Hindlimb muscle (tissue), 1 donor: ENCODE measurements at regions not wholly inside any gene's neighbourhood (a gene's known extent, or its start where the extent isn't known, plus 50 kb on each side); places are given as distances from the start of the nearest gene placed in this dataset.
"Not testable (repeated sequence)": the region's sequence is repeated elsewhere in the genome, so short reads cannot be mapped to it uniquely, and the experiment has no call there.

Source experiments
- DNase-seq: peaks from one replicate; pipeline ENCODE4 v3.0.0-alpha.2; 2013

- DNase-seq, result no peak
Observed at GRCh38 chr6:98339506-98339905, 494.9 kb upstream of the POU3F2 start.

DNA sequence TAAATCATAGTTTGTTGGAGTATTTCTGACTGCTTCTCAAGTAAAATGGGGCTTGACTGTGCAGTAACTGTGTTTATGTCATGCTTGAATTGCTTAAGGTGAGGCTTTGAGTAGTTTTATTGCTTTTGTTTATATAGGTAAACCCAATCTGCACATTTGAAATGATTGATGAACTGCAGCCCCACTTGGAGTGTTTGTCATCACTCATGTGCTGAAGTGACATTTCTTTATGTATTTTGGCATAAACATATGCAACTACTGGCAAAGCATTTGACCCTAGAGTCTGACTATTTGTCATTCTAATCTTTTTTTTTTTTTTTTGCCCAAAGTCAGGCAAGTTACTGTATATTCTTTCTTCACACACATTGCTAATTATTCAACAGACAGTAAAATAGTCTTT lies 491.4 kb upstream of the POU3F2 start:
- no peak for DNase-seq

DNA sequence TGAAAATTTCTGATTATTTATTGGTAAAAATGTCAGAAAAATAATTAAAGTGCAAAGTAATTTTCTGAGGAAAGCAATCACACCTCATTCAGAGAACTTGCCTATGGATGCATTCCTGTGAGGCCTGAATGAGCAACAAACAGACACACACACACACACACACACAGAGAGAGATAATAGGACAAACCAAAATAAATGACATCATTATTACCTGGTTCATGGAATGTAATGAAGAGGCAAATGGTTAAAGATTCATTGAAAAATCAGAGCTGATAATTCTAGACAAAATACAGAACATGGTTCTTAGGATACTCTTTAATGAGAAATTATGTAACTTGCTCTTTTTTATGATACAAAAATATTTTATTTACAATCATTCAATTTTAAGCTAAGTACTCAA lies 490.6 kb upstream of the POU3F2 start:
- no peak for DNase-seq

DNA sequence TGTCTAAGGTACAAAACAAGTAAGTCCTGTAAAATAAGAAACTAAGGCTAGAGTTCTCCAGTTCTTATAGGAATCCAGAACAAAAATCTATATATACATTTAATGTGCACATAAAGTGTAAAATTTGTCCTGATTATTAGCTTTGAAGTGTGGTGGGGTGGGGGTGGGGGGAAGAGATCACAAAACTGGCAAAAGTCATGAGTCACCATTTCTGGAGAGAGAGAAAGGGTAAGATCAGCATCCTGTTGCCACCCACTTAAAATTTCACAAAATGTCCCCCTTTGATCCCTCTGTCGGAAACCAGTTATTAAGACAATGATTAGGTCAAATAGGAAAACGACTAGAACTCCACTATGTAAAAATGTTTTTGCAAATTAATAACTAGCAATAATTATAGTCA lies 482.0 kb upstream of the POU3F2 start:
- no peak for DNase-seq

DNA sequence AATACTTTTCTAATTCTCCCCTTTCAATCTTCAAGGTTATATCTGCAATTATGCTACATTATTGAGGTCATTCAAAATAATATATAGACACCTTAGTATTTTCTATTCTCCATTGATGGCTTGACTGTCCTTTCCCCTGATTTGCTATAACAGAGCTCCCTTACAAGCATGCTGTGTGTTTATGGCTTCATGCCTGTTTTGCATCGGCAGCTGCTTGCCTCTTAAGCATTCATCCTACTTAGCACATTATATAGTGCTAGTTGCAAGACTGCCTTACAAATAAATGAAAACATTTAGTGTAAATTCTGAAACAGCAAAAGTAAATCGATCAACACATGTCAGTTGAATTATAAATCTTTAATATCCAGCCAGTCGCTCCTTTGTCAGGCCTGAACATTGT lies 476.2 kb upstream of the POU3F2 start:
- DNase-seq, result no peak

DNA sequence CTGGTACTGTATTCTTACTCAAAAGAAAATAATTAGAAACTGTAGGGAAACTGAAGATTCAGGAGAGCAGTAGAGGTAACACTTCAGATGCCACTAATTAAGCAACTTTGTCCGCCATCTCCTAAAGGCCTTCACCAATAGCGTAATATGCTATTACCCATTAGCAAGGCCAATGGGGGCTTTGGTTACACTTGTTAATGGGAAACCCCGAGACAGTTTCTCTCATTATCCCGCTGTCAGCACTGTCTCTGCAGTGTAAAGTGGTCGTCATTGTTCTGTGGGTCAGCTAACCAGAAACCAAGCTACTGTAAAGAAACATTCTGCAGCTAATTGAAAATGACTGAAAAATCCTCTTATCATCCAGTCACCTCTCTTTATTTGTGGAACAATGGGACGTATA lies 468.0 kb upstream of the POU3F2 start:
- no peak for DNase-seq

- no peak for DNase-seq
Observed at GRCh38 chr6:98380589-98380988, 453.8 kb upstream of the POU3F2 start.

- no peak for DNase-seq
Observed at GRCh38 chr6:98382246-98382645, 452.1 kb upstream of the POU3F2 start.

- DNase-seq, result no peak
Observed at GRCh38 chr6:98384334-98384733, 450.0 kb upstream of the POU3F2 start.

DNA sequence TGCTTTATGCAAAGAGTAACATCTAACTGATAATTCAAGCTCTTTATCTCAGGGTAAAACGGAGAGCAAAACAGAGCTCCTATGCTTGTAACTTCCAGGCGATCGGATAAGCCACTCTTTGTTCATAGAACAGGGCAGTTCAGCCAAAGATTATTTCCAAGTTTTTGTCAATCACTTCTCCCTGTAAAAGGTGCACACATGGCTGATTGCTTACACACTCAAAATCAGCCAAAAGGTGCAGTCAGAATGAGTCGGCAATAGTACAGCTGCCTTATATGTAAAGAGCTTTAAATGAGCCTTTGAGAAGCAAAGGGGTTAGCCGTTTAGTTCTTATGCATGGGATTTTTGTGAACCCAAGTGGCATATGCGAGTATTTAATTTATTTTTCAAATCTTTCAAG lies 449.6 kb upstream of the POU3F2 start:
- DNase-seq, result no peak

- DNase-seq, result no peak
Observed at GRCh38 chr6:98395610-98396166, 438.7 kb upstream of the POU3F2 start.

DNA sequence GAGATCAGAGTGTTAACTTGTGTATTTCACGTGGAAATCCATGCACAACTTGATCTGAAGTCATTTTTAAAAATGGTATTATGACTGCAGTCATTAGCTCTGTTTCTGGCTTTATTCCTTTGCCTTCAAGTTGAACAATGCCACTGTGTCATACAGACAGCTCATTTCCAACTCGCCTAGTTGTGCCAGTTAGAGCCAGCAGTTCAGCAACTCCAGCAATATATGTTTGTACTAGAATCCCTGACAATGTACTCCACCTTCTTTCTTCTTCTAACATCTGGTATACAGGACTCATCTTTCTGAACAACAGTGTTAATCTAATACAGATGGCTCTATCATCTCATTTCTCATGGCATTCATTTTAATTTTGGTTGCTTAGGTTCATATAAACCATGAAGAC lies 418.3 kb upstream of the POU3F2 start:
- DNase-seq, result no peak

DNA sequence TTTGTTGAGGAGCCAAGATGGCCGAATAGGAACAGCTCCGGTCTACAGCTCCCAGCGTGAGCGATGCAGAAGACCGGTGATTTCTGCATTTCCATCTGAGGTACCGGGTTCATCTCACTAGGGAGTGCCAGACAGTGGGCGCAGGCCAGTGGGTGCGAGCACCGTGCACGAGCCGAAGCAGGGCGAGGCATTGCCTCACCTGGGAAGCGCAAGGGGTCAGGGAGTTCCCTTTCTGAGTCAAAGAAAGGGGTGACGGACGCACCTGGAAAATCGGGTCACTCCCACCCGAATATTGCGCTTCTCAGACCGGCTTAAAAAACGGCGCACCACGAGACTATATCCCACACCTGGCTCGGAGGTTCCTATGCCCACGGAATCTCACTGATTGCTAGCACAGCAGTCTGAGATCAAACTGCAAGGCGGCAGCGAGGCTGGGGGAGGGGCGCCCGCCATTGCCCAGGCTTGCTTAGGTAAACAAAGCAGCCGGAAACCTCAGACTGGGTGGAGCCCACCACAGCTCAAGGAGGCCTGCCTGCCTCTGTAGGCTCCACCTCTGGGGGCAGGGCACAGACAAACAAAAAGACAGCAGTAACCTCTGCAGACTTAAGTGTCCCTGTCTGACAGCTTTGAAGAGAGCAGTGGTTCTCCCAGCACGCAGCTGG lies 417.7 kb upstream of the POU3F2 start:
- DNase-seq, result not testable (repeated sequence)

GRCh38 chr6:98433325-98434056 lies 400.9 kb upstream of the POU3F2 start:
- no peak for DNase-seq

GRCh38 chr6:98443633-98444032 lies 390.7 kb upstream of the POU3F2 start:
- no peak for DNase-seq

DNA sequence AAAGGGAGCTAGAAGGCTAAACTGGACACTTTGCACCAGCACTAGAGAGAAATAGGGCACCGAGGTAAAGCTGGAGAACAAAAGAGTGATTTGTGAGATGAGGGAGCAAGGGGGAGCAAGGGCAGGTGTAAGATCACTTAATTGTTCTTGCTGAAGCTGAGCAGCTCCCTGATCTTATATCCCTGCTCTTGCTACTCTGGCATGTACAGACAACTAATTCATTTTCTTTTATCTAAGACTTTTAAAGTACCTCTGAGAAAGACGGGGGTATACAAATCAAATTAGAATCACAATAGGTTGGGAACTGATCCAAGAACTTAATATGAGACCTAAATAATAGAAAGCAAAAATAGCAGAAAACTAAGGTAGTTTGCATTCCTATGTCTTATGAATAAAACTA lies 381.7 kb upstream of the POU3F2 start:
- no peak for DNase-seq

GRCh38 chr6:98454809-98455322 lies 379.5 kb upstream of the POU3F2 start:
- no peak for DNase-seq

DNA sequence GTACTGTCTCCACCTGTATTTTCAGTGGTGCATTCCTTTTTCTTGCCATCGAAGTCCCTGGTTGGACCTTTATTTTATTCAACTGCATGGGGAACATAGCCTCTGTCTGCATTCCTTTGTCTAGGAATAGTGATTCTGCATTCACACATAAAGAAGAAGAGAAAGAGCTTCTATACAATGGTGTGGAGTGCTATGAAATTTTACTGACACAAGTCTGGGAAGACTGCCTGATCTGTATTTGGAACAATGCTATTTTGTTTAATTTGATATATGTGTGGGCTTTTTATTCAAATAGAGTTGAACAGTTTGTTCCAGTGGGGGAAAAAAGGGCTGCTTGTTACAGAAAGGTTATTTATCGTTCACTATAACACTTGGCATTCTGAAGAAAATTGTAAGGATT lies 375.7 kb upstream of the POU3F2 start:
- no peak for DNase-seq

DNA sequence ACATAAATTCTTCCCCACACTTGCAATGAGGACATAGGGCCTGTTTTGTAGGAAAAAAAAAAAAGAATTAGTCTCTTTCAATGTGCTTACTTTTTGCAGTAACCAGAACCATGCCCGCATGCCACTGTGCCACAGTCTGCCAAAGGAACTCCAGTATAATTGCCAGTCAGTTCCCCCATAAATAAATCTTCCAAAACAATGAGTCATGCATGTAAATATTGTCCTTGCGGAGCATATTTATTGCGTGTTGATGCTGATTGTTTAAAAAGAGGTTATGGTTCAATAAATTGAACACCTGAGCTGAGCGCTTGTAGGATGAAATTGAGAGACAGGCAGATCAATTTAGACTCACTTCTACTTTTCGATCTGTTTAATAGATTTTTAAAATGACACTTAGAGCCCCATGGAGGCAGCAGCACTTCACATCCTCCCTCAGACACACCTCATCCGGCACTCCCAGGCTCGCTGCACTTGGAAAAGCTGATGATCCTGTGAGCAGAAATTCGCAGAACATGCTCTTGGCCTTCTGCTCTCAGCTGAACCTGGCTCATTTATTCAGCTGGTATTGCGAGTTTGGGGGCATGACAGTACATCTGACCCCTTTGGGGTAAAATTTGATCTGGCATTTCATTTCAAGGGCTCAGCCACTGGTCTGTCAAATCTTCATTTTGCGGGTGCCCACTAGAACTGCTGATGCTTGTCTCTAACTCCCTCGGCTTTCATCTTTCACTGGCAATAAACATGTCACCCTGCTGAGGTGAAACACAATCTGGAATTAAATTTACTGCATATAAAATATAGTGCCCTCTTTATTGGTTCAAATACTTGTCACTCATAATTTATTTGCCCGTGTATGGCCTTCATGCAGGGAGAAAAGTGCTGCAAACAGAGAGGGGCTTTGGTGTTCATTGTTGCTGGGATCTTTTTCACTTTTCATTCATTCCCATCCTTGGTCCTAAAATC lies 371.1 kb upstream of the POU3F2 start:
- no peak for DNase-seq

GRCh38 chr6:98467091-98467490 lies 367.3 kb upstream of the POU3F2 start:
- no peak for DNase-seq

- DNase-seq, result no peak
Observed at GRCh38 chr6:98467902-98468301, 366.5 kb upstream of the POU3F2 start.

DNA sequence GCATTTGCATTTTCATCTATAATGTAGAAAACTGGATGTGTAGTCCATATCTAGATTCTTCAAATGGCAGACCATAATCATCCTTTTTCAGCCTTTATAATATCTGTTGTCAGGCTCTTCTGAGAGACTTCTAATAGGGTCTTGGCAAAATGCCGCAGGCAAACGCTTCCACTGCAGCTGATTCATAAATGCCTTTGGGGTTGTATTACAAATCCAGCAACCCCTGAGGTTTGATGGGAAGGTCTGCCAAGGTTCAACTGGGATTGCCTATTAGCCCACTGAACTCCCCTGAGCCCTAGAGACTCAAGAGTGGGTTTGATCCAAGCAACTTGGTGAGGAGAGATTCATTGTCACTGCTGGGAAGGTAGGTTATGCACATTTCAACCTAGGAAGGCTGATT lies 365.2 kb upstream of the POU3F2 start:
- no peak for DNase-seq

- DNase-seq, result no peak
Observed at GRCh38 chr6:98470821-98471220, 363.6 kb upstream of the POU3F2 start.
